ENCODE measurements at regions not wholly inside any gene's neighbourhood (a gene's known extent, or its start where the extent isn't known, plus 50 kb on each side); places are given as distances from the start of the nearest gene placed in this dataset.

DNA sequence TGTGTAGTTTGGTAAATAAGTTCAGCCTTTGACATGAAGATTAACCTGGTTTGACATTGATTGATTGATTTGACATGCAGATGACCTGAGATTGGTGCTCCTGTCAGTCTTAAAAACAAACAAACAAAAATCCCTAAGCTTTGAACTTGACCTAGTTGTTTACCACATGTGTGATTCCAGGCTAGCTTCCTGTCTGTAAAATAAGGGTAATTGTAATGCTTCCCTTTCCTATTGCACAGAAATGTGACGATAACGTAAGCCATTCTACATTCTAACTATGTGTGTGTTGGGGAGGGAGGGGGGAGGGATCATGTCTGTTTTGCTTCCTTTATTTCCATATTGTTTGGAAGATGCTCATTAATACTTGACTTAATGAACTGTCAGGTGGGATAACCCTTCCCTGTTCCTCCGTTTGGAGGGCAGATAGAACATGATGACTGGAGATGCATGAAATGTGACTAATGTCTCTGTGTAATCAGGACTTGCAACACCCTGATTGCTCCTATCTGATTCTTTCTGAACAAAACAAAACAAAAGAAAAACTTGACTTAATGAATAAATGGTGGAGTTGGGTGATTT, 106.1 kb upstream of the CLMP start:
- Histone ChIP-seq H3K4me3 (ENCODE audit: low read depth, low read length) (no peak overlapping the region), H3K27me3 (ENCODE audit: control insufficient read depth, insufficient read depth, low read length) (peaks cover 3% of the 10 kb centered on the region), H3K36me3 (ENCODE audit: control insufficient read depth, insufficient read depth, low read length) (no peaks in the 10 kb centered on the region)
- no peak for DNase-seq (ENCODE audit: low read depth)
- TF ChIP-seq, protein P1, sequence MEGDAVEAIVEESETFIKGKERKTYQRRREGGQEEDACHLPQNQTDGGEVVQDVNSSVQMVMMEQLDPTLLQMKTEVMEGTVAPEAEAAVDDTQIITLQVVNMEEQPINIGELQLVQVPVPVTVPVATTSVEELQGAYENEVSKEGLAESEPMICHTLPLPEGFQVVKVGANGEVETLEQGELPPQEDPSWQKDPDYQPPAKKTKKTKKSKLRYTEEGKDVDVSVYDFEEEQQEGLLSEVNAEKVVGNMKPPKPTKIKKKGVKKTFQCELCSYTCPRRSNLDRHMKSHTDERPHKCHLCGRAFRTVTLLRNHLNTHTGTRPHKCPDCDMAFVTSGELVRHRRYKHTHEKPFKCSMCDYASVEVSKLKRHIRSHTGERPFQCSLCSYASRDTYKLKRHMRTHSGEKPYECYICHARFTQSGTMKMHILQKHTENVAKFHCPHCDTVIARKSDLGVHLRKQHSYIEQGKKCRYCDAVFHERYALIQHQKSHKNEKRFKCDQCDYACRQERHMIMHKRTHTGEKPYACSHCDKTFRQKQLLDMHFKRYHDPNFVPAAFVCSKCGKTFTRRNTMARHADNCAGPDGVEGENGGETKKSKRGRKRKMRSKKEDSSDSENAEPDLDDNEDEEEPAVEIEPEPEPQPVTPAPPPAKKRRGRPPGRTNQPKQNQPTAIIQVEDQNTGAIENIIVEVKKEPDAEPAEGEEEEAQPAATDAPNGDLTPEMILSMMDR (IDR thresholded peaks at IDR 0.05; ENCODE audit: insufficient read depth, low read length, poor library complexity, severe bottlenecking): no peak

DNA sequence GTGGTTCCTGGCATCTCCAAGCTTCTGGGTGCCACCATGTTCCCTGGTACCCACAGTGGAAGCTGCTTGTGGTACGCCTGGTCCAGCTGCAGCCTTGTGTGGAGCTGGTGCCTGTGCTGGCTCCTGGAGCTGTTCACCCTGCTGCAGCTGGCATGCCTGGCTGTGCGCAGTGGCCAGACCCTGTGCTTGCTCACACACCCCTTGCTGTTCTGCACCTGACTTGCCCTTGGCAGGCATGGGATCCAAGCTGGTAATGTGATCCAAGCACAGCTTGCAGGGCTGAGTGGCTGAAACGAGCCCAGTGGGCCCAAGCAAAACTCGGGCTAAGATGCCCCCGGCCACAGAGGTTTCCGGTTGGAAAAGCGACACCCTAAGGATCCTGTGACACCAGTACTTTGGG, 104.7 kb upstream of the CLMP start:
- TF ChIP-seq, protein P1 (IDR thresholded peaks at IDR 0.05; ENCODE audit: insufficient read depth, low read length, poor library complexity, severe bottlenecking): no peak
- Histone ChIP-seq H3K27me3 (ENCODE audit: control insufficient read depth, insufficient read depth, low read length) (peaks cover 3% of the 10 kb centered on the region), H3K4me3 (ENCODE audit: low read depth, low read length) (no peak overlapping the region), H3K36me3 (ENCODE audit: control insufficient read depth, insufficient read depth, low read length) (no peaks in the 10 kb centered on the region)
- no peak for DNase-seq (ENCODE audit: low read depth)

- Histone ChIP-seq H3K27me3 (ENCODE audit: control insufficient read depth, insufficient read depth, low read length) (peaks cover 3% of the 10 kb centered on the region), H3K36me3 (ENCODE audit: control insufficient read depth, insufficient read depth, low read length) (no peaks in the 10 kb centered on the region), H3K4me3 (ENCODE audit: low read depth, low read length) (no peak overlapping the region)
- TF ChIP-seq, protein P1 (IDR thresholded peaks at IDR 0.05; ENCODE audit: insufficient read depth, low read length, poor library complexity, severe bottlenecking): no peak
- no peak for DNase-seq (ENCODE audit: low read depth)
Observed at GRCh38 chr11:123298488-123299447, 103.7 kb upstream of the CLMP start.

DNA sequence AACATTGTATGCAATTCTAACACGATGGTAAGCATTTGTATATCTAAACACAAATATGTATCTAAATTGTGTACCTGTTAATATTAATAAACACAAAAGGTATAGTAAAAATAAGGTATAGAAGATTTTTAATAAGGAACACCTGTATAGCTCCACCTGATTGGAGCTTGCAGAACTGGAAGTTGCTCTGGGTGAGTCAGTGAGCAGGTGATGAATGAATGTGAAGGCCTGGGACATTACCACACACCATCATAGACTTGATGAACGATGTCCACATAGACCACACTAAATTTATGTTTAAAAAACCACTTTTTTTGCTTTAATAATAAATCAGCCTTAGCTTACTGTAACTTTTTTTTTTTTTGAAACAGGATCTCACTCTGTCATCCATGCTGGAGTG, 97.6 kb upstream of the CLMP start:
- Histone ChIP-seq H3K4me3 (ENCODE audit: low read depth, low read length) (no peak overlapping the region), H3K36me3 (ENCODE audit: control insufficient read depth, insufficient read depth, low read length) (no peaks in the 10 kb centered on the region), H3K27me3 (ENCODE audit: control insufficient read depth, insufficient read depth, low read length) (no peaks in the 10 kb centered on the region)
- DNase-seq (ENCODE audit: low read depth): no peak
- TF ChIP-seq, protein P1 (IDR thresholded peaks at IDR 0.05; ENCODE audit: insufficient read depth, low read length, poor library complexity, severe bottlenecking): no peak

- H3K36me3 ChIP-seq (ENCODE audit: control insufficient read depth, insufficient read depth, low read length): no peaks in the 10 kb centered on the region
- peaks cover 2% of the 10 kb centered on the region for H3K27me3 ChIP-seq (ENCODE audit: control insufficient read depth, insufficient read depth, low read length)
- no peak for DNase-seq (ENCODE audit: low read depth)
- no peak overlapping the region for H3K4me3 ChIP-seq (ENCODE audit: low read depth, low read length)
- TF ChIP-seq, protein P1 (IDR thresholded peaks at IDR 0.05; ENCODE audit: insufficient read depth, low read length, poor library complexity, severe bottlenecking): no peak
Observed at GRCh38 chr11:123291201-123291869, 96.3 kb upstream of the CLMP start.

All from kidney epithelial cell (primary cell).